Panc1 (cell line): ENCODE measurements at regions not wholly inside any gene's neighbourhood (a gene's known extent, or its start where the extent isn't known, plus 50 kb on each side); places are given as distances from the start of the nearest gene placed in this dataset.

Experiments used
- CTCF ChIP-seq: fragments of 450-650 bp; IDR thresholded peaks from 2 replicates; pipeline ENCODE4 v1.5.1; 2017; ENCODE audit warnings: mild to moderate bottlenecking
- POLR2AphosphoS5 ChIP-seq: IDR thresholded peaks from 2 replicates; pipeline ENCODE4 v1.6.1; 2012; ENCODE audit warnings: mild to moderate bottlenecking, low read depth, low read length, moderate library complexity
- REST ChIP-seq, 2 experiments: IDR thresholded peaks; 2 replicates each; pipeline ENCODE4 v1.6.1; 2011 to 2012; ENCODE audit warnings: low read depth in 2 of 2, control low read depth in 1 of 2, low read length in 1 of 2, mild to moderate bottlenecking in 1 of 2, moderate library complexity in 1 of 2; ENCODE audit not compliant: insufficient read depth in 1 of 2
- SIN3A ChIP-seq: IDR thresholded peaks from 2 replicates; pipeline ENCODE4 v1.6.1; 2012; ENCODE audit warnings: low read depth, mild to moderate bottlenecking, low read length, moderate library complexity, borderline replicate concordance; ENCODE audit not compliant: insufficient read depth
- TCF7L2 ChIP-seq: IDR thresholded peaks from 2 replicates; pipeline ENCODE4 v1.6.1; 2011; ENCODE audit warnings: mild to moderate bottlenecking, low read depth, low read length, inconsistent platforms

- TF ChIP-seq CTCF (no peak), REST (IDR thresholded peaks at IDR 0.05; ENCODE audit: insufficient read depth in 1 of 2, low read depth in 2 of 2, low read length in 1 of 2) (no peak), POLR2AphosphoS5 (no peak), TCF7L2 (no peak), SIN3A (no peak)
Observed at GRCh38 chr15:29324746-29325145, 55.1 kb upstream of the NSMCE3 start.
